Parathyroid adenoma (tissue), 2 donors: ENCODE measurements at regions not wholly inside any gene's neighbourhood (a gene's known extent, or its start where the extent isn't known, plus 50 kb on each side); places are given as distances from the start of the nearest gene placed in this dataset.
A peak's percentile ranks its signal among the peaks of the same experiment; 100 is the strongest.
"Not testable (repeated sequence)": the region's sequence is repeated elsewhere in the genome, so short reads cannot be mapped to it uniquely, and the experiment has no call there.

Source experiments
- H2AFZ ChIP-seq: fragments of 300-600 bp; sonication (generic); one replicate; pipeline ENCODE4 v1.7.0; 2017; ENCODE audit warnings: antibody characterized with exemption, mild to moderate bottlenecking
- H3K27ac ChIP-seq: fragments of 300-600 bp; sonication (generic); one replicate; pipeline ENCODE4 v1.7.0; 2017
- H3K27me3 ChIP-seq: fragments of 300-600 bp; sonication (generic); one replicate; pipeline ENCODE4 v1.7.0; 2017; ENCODE audit warnings: low read length; ENCODE audit not compliant: control insufficient read depth, insufficient read depth
- H3K36me3 ChIP-seq: fragments of 300-600 bp; sonication (generic); one replicate; pipeline ENCODE4 v1.7.0; 2017; ENCODE audit warnings: low read length; ENCODE audit not compliant: control insufficient read depth, insufficient read depth
- H3K4me1 ChIP-seq: fragments of 300-600 bp; sonication (generic); one replicate; pipeline ENCODE4 v1.7.0; 2017; ENCODE audit warnings: control low read depth
- H3K4me2 ChIP-seq: fragments of 300-600 bp; sonication (generic); one replicate; pipeline ENCODE4 v1.7.0; 2017; ENCODE audit warnings: low read length
- H3K4me3 ChIP-seq: fragments of 300-600 bp; sonication (generic); one replicate; pipeline ENCODE4 v1.7.0; 2017; ENCODE audit warnings: low read depth, low read length
- H3K79me2 ChIP-seq: fragments of 300-600 bp; sonication (generic); one replicate; pipeline ENCODE4 v1.7.0; 2017; ENCODE audit warnings: control low read depth
- H3K9ac ChIP-seq: fragments of 300-600 bp; sonication (generic); one replicate; pipeline ENCODE4 v1.7.0; 2017; ENCODE audit warnings: mild to moderate bottlenecking
- H3K9me3 ChIP-seq: fragments of 300-600 bp; sonication (generic); one replicate; pipeline ENCODE4 v1.7.0; 2017; ENCODE audit warnings: low read length; ENCODE audit not compliant: control insufficient read depth
- TF ChIP-seq, protein P1 (sequence below): fragments of 300-600 bp; sonication (generic); IDR thresholded peaks from one replicate; pipeline ENCODE4 v1.7.0; 2017; ENCODE audit warnings: antibody characterized with exemption, mild to moderate bottlenecking
- donor health status: primary hyperparathyroidism.

DNA sequence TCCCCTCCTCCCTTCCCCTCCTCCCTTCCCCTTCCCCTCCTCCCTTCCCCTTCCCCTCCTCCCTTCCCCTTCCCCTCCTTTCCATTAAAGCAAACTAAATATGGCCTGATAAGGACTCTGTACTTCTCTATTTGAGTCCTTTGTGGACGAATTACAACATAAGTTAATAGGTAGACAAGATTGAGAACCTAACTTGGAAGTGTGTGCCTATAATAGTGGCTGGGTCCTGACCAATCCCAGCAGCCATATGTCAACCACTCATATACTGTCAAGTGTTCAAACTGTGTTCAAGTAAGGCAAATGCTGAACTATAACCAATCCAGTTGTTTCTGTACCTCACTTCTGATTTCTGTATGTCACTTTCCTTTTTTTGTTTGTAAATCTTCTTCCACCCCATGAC, 97.1 kb upstream of the RBMS1 start:
- H3K27me3 ChIP-seq, result no peaks in the 10 kb centered on the region
- TF ChIP-seq, protein P1, sequence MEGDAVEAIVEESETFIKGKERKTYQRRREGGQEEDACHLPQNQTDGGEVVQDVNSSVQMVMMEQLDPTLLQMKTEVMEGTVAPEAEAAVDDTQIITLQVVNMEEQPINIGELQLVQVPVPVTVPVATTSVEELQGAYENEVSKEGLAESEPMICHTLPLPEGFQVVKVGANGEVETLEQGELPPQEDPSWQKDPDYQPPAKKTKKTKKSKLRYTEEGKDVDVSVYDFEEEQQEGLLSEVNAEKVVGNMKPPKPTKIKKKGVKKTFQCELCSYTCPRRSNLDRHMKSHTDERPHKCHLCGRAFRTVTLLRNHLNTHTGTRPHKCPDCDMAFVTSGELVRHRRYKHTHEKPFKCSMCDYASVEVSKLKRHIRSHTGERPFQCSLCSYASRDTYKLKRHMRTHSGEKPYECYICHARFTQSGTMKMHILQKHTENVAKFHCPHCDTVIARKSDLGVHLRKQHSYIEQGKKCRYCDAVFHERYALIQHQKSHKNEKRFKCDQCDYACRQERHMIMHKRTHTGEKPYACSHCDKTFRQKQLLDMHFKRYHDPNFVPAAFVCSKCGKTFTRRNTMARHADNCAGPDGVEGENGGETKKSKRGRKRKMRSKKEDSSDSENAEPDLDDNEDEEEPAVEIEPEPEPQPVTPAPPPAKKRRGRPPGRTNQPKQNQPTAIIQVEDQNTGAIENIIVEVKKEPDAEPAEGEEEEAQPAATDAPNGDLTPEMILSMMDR, result no peak
- no peak overlapping the region for H3K4me3 ChIP-seq
- H3K79me2 ChIP-seq, result no peaks in the 10 kb centered on the region
- H3K9me3 ChIP-seq, result no peaks in the 10 kb centered on the region
- no peak overlapping the region for H3K27ac ChIP-seq
- no peak overlapping the region for H3K9ac ChIP-seq
- no peaks in the 10 kb centered on the region for H3K36me3 ChIP-seq
- H3K4me2 ChIP-seq, result no peak overlapping the region
- peaks cover under 1% of the 10 kb centered on the region for H3K4me1 ChIP-seq
- peak overlapping the region; percentile 16 for H2AFZ ChIP-seq

DNA sequence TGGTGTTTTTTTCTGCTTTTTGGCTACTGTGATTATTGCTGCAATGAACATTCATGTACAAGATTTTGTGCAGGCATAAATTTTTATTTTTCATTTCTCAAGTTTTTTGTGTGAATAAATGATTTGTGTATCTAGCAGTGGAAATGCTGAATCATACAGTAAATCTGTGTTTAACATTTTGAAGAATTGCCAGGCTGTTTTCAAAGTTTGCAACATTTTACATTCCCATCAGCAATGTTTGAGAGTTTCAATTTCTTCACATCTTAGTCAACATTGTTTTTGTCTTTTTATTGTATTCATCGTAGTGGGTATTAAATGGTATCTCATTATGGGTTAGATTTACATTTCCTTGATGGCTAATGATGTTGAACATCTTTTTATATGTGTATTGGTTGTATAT, 98.8 kb upstream of the RBMS1 start:
- no peaks in the 10 kb centered on the region for H3K79me2 ChIP-seq
- H3K9me3 ChIP-seq, result no peaks in the 10 kb centered on the region
- TF ChIP-seq, protein P1, result no peak
- H3K27ac ChIP-seq, result no peak overlapping the region
- no peaks in the 10 kb centered on the region for H3K36me3 ChIP-seq
- H3K9ac ChIP-seq, result no peak overlapping the region
- no peaks in the 10 kb centered on the region for H3K4me1 ChIP-seq
- no peak overlapping the region for H2AFZ ChIP-seq
- H3K4me3 ChIP-seq, result no peak overlapping the region
- no peaks in the 10 kb centered on the region for H3K27me3 ChIP-seq
- H3K4me2 ChIP-seq, result no peak overlapping the region

DNA sequence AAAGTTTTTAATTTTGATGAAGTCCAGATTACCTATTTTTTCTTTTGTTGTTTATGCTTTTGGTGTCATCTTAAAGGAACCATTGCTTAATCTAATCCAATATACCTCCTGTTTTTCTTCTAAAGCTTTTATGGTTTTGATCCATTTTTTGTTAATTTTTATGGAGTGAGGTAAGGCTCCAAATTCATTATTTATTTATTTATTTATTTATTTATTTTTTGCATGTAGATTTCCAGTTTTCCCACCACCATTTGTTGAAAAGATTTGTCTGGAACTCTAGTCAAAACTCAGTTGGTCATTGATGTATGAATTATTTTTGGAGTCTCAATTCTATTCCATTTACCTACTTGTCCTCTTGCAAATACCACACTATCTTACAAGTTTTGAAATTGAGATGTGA, 99.4 kb upstream of the RBMS1 start:
- Histone ChIP-seq H3K9ac (no peak overlapping the region), H3K79me2 (no peaks in the 10 kb centered on the region), H3K27me3 (no peaks in the 10 kb centered on the region), H3K4me2 (no peak overlapping the region), H2AFZ (no peak overlapping the region), H3K4me1 (no peaks in the 10 kb centered on the region), H3K4me3 (no peak overlapping the region), H3K9me3 (no peaks in the 10 kb centered on the region), H3K36me3 (no peaks in the 10 kb centered on the region), H3K27ac (no peak overlapping the region)
- TF ChIP-seq, protein P1, result no peak

DNA sequence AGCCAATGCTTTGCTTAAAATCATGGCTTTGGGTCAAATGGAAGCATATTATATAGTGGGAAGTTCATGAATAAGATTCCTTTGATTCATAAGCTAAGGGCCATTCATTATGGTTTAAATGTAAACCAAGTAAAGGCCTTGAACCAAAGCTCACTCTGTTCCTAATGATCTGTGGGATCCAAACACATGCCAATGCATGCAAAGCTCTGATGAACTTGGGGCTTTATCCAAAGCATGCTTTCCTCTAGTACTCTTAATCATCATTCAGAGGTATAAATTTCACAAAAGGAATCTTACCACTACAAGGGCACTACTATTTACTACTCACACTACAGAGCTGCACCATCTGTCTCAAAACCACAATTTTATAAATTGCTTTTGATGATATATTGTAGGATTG, 102.8 kb upstream of the RBMS1 start:
- Histone ChIP-seq H2AFZ (no peak overlapping the region), H3K4me1 (no peaks in the 10 kb centered on the region), H3K4me2 (no peak overlapping the region), H3K27me3 (no peaks in the 10 kb centered on the region), H3K79me2 (no peaks in the 10 kb centered on the region), H3K9ac (no peak overlapping the region), H3K4me3 (no peak overlapping the region), H3K36me3 (no peaks in the 10 kb centered on the region), H3K9me3 (no peaks in the 10 kb centered on the region), H3K27ac (no peak overlapping the region)
- TF ChIP-seq, protein P1, result no peak

DNA sequence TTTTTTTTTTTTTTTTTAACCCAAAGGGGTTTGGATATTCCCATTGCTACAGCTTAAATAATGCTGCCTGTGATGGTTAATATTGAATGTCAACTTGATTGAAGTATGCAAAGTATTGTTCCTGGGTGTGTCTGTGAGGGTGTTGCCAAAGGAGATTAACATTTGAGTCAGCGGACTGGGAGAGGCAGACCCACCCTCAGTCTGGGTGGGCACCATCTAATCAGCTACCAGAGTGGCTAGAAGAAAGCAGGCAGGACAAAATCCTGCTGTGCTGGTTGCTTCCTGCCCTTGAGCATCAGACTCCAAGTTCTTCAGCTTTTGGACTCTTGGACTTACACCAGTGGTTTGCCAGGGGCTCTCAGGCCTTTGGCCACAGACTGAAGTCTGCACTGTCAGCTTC, 106.8 kb upstream of the RBMS1 start:
- not testable (repeated sequence) for H3K36me3 ChIP-seq, H3K9ac ChIP-seq, H3K27ac ChIP-seq, H2AFZ ChIP-seq, H3K79me2 ChIP-seq, H3K4me3 ChIP-seq, H3K27me3 ChIP-seq, H3K4me2 ChIP-seq, H3K9me3 ChIP-seq, H3K4me1 ChIP-seq
